ENCODE measurements at regions not wholly inside any gene's neighbourhood (a gene's known extent, or its start where the extent isn't known, plus 50 kb on each side); places are given as distances from the start of the nearest gene placed in this dataset.

GRCh38 chr4:180106997-180107396, 2136.2 kb upstream of the TENM3 start:
- TF ChIP-seq EZH2 (IDR thresholded peaks at IDR 0.05; ENCODE audit: insufficient read depth, low read length) (no peak), CTCF (IDR thresholded peaks at IDR 0.05; ENCODE audit: insufficient read depth, low read depth, low read length) (no peak)
